ENCODE measurements at regions not wholly inside any gene's neighbourhood (a gene's known extent, or its start where the extent isn't known, plus 50 kb on each side); places are given as distances from the start of the nearest gene placed in this dataset.
"Not testable (repeated sequence)": the region's sequence is repeated elsewhere in the genome, so short reads cannot be mapped to it uniquely, and the experiment has no call there.

- Mint-ChIP-seq H3K9me3 (peaks cover 5% of the 10 kb centered on the region), H3K27me3 (no peaks in the 10 kb centered on the region), H3K27ac (no peak overlapping the region), H3K4me1 (ENCODE audit: unreplicated experiment) (no peaks in the 10 kb centered on the region), H3K36me3 (no peaks in the 10 kb centered on the region), H3K4me3 (no peak overlapping the region)
- TF ChIP-seq CTCF (conservative IDR thresholded peaks at IDR 0.05) = no peak
- no peak for DNase-seq (ENCODE audit: extremely low spot score, unreplicated experiment)
Observed at GRCh38 chr5:100418231-100418630, 116.9 kb upstream of the FAM174A start.

DNA sequence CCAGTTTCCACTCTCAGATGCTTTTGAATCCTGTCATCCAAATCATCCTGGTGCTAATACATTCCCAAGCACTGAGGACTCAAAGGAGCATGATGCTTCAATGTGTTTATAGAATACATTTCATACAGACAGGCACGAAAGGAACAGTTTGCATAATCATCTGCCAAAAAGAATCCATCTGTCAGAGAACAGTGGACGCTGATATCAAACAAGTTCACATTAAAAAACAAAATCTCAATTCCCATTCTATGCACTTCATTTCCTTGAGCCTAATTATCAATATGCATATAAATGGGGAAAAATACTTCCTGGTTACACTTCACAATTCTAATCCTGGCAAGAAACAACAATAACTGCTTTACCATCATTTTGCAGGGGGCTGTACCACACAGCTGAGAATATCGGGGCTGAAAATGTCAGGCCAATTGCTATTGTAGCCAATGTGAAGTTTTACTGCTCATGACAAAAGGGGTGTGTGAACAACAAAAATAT, 125.5 kb upstream of the FAM174A start:
- Mint-ChIP-seq H3K4me3 (no peak overlapping the region), H3K36me3 (no peaks in the 10 kb centered on the region), H3K9me3 (no peaks in the 10 kb centered on the region), H3K4me1 (ENCODE audit: unreplicated experiment) (no peaks in the 10 kb centered on the region), H3K27ac (no peak overlapping the region), H3K27me3 (no peaks in the 10 kb centered on the region)
- no peak for TF ChIP-seq CTCF (conservative IDR thresholded peaks at IDR 0.05)
- DNase-seq (ENCODE audit: extremely low spot score, unreplicated experiment) = no peak

DNA sequence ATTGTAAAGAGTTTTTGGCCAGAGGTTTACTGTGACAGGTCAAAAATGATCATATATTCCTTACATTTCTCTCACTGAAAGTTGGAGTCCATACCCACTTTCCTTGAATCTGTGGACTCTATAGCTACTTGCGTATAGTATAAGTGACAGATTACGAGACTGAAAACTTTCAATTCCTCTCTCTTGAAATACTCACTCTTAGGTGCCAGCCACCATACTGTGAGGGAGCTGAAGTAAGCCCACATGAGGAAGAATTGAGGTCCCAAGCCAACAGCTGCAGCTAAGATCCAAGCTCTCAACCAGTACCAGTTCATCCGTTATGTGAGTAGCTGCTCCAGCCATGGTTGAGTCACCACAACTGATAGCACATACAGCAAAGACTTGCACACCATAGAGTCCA, 128.1 kb upstream of the FAM174A start:
- no peak for TF ChIP-seq CTCF (conservative IDR thresholded peaks at IDR 0.05)
- DNase-seq (ENCODE audit: extremely low spot score, unreplicated experiment) = no peak
- Mint-ChIP-seq H3K9me3 (no peaks in the 10 kb centered on the region), H3K27me3 (no peaks in the 10 kb centered on the region), H3K4me1 (ENCODE audit: unreplicated experiment) (no peaks in the 10 kb centered on the region), H3K36me3 (no peaks in the 10 kb centered on the region), H3K27ac (no peak overlapping the region), H3K4me3 (no peak overlapping the region)

GRCh38 chr5:100406640-100407039, 128.5 kb upstream of the FAM174A start:
- Mint-ChIP-seq H3K4me3 (no peak overlapping the region), H3K4me1 (ENCODE audit: unreplicated experiment) (no peaks in the 10 kb centered on the region), H3K36me3 (no peaks in the 10 kb centered on the region), H3K9me3 (no peaks in the 10 kb centered on the region), H3K27me3 (no peaks in the 10 kb centered on the region), H3K27ac (no peak overlapping the region)
- DNase-seq (ENCODE audit: extremely low spot score, unreplicated experiment) = no peak
- no peak for TF ChIP-seq CTCF (conservative IDR thresholded peaks at IDR 0.05)

GRCh38 chr5:100402071-100402470, 133.1 kb upstream of the FAM174A start:
- Mint-ChIP-seq H3K4me1 (ENCODE audit: unreplicated experiment) (peaks cover 5% of the 10 kb centered on the region), H3K27me3 (no peaks in the 10 kb centered on the region), H3K27ac (no peak overlapping the region), H3K4me3 (no peak overlapping the region), H3K9me3 (no peaks in the 10 kb centered on the region), H3K36me3 (no peaks in the 10 kb centered on the region)
- no peak for TF ChIP-seq CTCF (conservative IDR thresholded peaks at IDR 0.05)
- no peak for DNase-seq (ENCODE audit: extremely low spot score, unreplicated experiment)

DNA sequence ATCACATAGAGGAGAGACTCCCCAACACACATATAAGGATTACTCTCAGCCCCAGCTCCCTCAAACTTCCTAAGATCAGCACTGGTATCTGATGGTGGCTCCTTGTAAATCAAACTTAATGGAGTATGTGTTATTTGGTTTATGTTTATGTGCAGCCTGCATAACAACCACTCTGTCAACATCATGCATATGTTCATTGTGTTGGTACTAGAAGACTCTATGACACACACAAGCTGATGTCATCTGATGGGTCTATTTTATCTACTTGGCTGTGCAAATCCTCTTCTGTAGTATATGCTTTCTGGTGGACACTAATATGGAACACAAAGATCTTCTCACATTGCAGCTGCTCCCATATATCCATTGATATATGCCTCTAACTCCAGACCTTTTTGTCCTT, 134.0 kb upstream of the FAM174A start:
- no peak overlapping the region for H3K27ac Mint-ChIP-seq
- no peaks in the 10 kb centered on the region for H3K27me3 Mint-ChIP-seq
- no peak overlapping the region for H3K4me3 Mint-ChIP-seq
- no peak for TF ChIP-seq CTCF (conservative IDR thresholded peaks at IDR 0.05)
- DNase-seq (ENCODE audit: extremely low spot score, unreplicated experiment) = no peak
- peaks cover 5% of the 10 kb centered on the region for H3K4me1 Mint-ChIP-seq (ENCODE audit: unreplicated experiment)
- H3K9me3 Mint-ChIP-seq = no peaks in the 10 kb centered on the region
- H3K36me3 Mint-ChIP-seq = no peaks in the 10 kb centered on the region

- H3K27me3 Mint-ChIP-seq; H3K9me3 Mint-ChIP-seq; H3K4me1 Mint-ChIP-seq (ENCODE audit: unreplicated experiment); H3K4me3 Mint-ChIP-seq; H3K36me3 Mint-ChIP-seq; DNase-seq (ENCODE audit: extremely low spot score, unreplicated experiment): not testable (repeated sequence)
- H3K27ac Mint-ChIP-seq = peak overlapping the region; percentile 36
Observed at GRCh38 chr5:100398815-100399214, 136.4 kb upstream of the FAM174A start.

- H3K4me3 Mint-ChIP-seq; DNase-seq (ENCODE audit: extremely low spot score, unreplicated experiment); H3K4me1 Mint-ChIP-seq (ENCODE audit: unreplicated experiment); H3K27ac Mint-ChIP-seq; H3K27me3 Mint-ChIP-seq; H3K36me3 Mint-ChIP-seq; H3K9me3 Mint-ChIP-seq: not testable (repeated sequence)
Observed at GRCh38 chr5:100379254-100379858, 155.8 kb upstream of the FAM174A start.
